ENCODE measurements at regions not wholly inside any gene's neighbourhood (a gene's known extent, or its start where the extent isn't known, plus 50 kb on each side); places are given as distances from the start of the nearest gene placed in this dataset.

DNA sequence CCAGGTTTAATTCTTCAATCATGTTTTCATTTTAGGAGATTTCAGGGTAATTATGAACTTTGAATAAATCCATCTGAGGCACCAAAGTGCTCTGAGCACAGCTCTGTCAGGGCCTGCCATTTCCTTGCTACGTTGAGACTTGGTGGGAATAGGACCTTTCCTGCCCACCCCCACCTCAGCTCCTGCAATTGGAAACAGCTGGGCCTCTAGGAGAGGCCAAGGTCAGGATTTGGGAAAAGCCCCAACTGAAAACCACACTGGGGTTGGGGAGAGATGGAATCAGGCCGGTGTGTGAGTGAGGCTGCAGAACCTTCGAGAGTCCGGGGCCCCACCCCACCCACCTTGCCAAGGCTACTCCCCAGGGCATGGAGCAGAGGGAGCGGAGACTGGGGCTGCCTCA is 212.7 kb upstream of the BCOR start:
- DNase-seq = peak; percentile 11

DNA sequence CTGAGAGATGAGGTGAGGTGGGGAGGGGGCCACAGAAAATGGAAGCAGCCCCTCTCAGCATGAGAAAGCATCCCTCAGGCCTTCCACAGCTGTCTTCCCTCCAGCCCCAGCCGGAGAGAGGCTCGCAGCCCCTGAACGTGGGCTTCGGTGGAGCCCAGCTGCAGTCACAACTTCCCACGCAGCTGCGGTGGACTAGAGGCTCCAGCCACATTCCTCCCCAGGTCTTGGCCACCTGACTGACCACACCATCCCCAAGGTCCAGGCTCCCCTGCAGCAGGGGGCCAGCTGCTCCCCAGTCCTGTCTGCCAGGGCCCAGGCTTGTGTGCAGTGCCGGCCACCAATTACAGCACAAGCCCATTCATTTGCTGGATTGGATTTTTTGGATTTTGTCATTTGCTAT is 212.3 kb upstream of the BCOR start:
- DNase-seq = peak; percentile 69

DNA sequence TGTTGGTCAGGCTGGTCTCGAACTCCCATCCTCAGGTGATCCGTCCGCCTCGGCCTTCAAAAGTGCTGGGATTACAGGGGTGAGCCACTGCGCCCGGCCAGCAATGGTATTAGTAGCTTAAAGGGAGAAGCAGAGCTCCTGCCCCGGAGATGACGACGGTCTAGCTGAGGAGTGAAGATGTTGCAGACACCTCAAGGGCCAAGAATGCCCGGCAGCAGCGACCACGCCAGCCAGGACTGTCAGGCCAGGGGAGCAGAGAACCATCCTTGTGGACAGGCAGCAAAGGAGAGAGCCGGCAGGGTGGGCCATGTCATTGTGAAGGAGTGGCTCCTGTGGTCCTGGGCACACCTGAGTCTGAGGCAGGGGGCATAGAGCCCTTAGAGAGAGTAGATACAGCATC is 210.1 kb upstream of the BCOR start:
- DNase-seq = no peak

DNA sequence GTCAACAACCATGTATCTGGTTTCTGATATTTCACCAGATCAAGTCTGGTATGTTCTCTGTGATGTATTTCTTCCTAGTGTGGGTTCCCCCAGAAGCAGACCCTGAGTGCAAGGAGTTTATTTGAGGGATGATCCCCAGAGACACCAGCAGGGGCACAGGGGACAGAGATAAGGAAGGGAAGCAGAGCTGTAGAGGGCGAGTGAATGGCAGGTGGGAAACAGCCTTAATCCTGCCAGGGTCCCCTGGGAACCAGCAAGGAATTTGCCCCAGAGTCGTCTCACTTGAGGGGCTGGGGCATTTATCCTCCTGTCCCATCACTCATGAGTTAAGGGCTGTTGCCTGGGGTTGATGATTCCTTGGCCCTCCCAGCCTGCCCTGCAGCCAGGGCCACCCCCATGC is 206.4 kb upstream of the BCOR start:
- DNase-seq = no peak

DNA sequence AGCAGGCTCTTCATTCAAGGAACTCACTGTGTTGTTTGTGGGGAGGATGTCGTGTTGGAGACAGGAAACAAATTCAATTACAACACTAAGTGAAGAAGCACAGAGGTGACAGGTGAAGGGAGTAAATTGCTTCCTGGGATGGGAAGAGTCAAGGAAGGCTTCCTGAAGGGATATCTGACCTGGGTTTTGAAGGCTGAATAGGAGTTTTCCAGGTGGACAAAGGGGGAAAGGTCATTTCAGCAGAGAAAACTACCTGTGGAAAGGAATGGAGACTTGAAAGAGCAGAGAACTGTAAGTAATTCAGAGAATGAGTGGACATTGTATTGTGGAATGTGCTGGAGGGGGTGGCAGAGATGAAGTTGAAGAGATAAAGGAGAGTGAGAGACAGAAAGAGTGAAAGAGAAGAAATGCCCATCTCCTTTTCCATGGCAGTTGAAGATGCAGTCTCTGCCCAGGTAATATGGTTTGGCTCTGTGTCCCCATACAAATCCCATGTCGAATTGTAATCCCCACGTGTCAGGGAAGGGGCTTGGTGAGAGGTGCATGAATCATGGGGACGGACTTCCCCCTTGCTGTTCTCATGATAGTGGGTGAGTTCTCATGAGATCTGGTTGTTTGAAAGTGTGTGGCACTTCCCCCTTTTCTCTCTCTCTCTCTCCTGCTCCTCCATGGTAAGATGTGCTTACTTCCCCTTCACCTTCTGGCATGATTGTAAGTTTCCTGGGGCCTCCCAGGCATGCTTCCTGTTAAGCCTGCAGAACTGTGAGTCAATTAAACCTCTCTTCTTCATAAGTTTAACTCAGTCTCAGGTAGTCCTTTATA is 205.7 kb upstream of the BCOR start:
- DNase-seq = no peak

DNA sequence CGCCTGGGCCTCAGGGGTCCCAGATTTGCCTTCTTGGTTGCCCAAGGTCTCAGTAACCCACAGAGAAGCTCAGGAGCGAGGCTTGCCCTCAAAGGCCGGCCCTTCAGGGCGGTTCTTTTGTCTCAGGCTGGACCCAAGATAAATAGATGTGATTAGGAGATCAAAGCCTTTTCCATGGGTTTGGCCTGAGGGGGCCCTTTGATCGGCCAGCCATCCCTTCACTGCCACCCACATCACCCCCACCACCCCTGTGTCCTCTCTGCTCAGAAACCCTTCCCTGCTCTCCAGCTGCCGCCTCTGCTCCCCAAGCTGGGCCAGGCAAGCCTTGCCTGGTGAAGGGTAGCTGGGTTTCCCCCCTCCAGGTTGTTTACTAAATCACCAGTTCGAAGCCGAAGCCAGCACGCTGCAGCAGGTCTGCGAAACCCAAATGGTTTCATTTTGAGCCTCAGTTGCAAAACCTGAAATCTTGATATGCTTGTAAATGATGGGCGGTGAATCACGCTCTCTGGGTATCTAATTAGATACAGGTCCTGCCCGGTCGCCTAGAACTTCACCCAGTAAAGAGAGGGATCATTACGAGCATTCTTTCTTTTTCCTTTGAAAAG is 202.6 kb upstream of the BCOR start:
- DNase-seq = no peak

DNA sequence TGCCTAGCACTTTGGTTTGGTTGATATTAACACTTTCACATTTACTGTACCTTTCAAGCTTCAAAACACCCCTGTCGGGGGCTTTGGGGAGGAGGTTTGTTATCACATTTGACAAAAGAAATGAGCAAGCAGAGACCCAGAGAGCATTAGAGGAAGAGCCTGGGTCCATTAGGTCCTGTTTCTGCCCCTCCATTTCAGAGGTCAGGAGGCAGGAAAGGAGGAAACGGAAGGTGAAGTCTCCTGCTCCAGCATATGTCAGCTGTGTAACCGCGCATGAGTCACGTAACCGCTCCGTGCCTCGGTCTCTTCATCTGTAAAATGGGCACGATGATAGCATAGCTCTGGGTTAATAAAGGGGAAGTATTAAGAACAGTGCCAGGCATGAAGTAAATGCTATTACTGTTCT is 201.9 kb upstream of the BCOR start:
- no peak for DNase-seq

DNA sequence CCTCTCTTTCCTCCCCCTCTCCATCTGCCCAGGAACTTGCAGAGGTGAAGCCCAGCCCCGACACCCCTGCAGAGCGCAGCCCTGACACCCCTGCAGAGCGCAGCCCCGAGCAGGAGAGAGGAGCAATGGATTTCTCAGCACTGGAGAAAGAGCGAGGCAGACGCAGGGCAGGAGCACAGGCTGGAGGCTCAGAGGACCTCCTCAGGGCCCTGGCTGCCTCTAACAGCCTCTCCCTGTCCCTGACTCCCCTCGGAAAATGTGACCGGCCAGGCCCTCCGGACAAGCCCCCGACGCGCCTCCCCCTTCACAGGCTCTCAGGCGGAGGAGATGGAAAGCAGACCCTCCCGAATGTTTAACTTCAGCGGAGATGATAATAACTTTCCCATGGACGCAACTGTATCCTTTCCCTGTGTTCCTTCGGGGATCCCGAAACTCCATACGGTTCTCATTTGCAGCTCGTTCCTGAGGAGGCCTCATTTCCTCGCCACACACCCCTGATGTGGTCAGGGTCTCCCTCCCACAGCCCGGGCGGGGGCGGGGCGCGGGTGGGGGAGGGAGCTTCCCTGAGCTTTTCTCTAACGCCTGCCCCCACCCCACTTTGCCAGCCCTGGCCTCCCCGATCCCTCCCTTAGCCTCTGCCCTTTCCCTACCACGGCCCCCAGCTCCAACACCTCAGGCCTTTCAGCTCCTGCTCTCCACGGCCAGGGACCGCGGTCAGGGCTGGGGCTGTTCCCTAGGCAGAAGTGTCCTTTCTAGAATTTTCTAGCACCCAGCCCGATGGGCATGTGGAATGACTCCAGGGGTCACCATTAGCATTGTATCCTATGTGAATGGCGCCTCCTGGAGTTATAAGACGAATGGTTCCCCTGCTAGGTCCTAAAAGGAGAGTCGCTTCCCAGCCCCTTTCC is 201.1 kb upstream of the BCOR start:
- peak; percentile 30 for DNase-seq

DNA sequence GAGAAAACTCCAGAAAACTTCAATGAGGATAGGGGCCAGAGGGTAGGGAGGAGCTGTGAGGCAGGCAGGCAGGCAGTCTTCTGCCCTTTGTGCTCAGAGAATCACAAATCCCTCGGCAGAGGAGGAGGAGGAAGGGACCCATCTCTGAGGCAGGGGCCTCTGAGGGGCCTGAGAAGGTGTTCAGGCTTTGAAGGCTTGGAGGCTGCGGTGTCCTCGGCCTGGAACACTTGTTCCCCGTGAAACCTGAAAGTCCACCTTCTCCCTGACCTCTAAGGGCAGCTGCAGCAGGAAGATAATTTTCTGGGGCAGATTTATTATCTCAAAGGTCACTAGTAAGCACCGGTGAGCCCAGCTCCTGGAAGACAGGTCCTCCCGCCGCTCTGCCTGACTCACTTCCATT is 200.3 kb upstream of the BCOR start:
- DNase-seq = no peak

DNA sequence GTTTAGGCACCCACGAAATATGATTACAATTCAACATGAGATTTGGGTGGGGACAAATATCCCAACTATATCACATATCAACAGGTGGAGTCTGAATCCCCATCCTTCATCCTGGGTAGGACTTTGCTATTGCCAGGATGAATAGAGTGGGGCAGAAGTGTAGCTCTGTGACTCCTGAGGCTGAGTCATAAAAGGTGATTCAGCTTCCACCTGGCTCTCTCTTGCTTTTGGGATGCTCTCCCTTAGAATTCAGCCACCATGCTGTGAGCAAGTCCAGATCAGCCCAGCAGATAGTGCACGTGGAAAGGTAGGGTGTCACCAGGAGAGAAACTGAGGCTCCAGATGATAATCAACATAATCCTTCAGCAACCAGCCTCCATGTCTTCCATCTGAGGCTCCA is 193.8 kb upstream of the BCOR start:
- no peak for DNase-seq

DNA sequence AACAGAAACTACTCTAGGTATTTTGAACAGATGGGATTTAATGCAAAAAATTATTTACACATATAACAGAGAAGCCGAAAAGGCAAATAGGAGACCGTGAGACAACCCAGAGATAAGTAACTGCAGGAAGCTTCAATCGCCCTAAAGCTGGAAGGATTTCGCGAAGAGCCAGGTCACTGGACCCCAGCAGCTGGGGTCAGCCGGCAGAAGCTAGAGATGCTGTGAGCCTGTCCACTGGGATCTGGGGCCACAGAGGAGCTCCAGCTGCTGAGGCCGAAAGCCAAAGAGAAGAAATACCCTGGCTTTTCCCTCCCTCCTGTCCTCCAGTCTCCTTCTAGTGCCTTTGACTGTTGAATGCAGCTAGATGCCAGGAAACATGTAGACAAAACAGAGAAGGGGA is 192.8 kb upstream of the BCOR start:
- no peak for DNase-seq

DNA sequence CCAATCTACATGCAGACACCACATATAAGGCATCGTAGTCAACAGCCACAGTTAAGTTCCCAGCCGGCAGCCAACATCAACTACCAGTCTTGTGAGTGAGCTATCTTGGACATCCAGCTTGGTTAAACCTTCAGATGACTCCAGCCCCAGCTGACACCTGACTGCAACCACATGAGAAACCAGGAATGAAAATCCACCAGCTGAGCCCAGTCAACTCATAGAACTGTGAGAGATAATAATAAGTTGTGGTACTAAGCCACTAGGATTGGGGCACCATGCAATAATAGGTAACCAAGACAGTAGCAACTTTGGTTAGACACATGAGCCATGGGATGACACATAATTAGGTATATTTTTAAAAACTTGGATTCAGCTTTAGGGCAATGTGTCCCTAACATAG is 188.1 kb upstream of the BCOR start:
- DNase-seq = no peak

DNA sequence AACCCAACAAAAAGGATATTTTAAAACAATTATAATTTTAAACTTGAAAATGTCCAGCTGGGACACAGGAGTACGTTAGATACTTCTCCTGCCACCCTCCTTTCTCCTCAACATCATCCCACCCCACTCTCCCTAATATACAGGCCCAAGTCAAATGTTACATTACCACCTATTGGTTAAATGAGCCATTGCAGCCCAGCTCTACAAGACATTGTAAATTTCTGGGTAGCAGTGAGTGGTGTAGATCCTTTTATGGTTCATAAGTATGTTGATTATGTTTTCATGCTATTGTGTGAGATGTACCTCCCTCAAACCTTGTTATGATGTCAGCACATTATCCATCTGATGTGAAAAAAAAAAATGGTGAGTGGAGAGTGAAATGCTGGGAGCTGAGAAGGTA is 187.1 kb upstream of the BCOR start:
- no peak for DNase-seq

DNA sequence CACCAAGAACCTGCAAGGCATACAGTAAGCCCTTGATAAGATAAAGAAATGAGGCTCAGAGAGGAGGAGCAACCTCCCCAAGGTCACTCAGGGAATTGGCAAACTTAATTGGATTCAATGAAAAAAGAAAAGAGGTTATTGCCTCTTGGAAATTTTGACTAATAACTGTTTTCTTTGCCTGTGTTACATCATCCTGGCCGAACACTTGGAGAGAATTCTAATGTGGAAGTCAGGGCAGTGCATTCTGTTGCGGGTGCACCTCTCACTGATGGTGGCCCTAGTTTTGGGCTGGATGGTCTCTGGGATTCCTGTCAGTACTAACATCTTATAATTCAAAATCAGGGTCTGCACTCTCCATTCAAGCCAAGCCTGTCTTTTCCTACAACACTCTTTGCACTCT is 186.2 kb upstream of the BCOR start:
- no peak for DNase-seq

DNA sequence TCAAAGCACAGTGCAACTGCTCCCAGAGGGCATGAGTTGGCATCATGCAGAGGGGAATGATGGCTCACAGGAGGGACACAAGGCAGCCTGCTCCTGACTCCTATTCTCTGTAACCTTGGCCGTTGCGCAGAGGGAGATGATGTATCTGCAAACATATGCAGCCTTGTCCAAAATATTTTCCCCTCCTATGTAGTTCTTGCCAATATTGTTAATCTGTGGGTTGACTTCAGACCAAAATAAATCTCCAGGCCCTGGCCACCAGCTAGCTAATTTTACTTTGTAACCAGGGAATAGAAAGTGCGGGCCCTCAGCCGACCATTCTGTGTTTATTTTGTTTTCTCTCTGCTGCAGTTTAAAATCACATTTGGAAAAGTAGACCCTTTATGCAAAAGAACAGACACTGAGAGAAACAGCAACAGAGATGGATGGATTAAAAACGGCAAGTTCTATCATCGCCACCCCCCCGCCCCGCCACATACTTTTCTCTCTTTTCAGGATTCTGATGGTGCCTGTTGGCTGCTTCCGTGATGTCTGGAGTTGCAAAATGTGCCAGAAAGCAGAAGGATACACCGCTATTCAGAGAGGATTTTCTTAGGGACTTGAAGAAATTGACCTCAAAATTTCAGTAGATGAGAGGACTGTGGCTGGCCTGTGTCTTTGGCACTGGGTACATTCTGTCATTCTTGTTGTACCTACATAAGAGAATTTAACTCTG is 185.3 kb upstream of the BCOR start:
- no peak for DNase-seq

DNA sequence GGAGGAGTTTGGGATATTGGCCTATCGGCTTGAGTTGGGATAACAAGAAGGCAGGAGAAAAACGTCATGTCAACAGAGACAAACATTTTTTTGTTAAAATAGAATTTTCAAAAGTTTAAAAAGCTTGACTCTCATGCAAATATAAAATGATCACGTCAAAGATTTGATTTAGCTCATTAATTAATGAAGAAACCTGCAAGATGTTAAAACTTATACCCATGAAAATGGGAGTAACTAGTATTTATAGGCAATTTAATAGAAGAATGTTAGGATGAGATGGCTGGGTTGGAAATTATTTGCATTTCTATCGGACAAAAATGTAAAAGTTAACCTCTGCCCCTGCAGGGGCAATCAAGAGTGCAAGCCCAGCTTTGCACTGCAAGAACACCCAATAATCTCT is 184.6 kb upstream of the BCOR start:
- DNase-seq = no peak

DNA sequence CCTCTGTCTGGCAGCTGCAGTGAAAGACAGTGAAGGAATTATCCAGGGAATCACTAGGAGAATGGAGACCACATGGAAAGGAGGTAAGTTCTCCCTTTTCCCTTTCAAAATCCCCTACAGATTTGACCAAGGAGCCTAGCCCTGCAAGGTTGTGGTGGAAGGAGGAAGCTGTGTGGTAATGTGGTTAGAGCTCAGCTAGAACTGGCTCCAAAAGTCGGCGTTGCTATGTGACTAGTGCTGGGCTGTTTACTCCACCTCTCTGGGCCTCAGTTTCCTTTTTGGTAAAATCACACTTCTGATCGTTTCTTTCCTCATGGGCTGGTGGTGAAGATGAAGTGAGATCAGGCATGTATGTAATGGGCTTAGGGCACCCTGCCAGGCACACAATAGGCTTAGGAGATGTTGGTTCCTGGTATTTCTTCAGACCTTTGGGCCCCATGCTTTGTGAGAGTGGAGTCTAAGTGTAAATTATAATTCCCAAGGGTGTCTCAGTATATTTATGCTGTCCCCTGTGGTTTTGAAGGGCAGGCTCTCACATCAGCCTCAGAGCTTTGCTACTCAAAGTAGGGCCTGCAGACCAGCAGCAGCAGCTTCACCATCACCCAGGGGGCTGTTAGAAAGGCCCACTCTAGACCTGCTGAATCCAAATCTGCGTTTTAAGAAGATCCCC is 183.7 kb upstream of the BCOR start:
- no peak for DNase-seq

DNA sequence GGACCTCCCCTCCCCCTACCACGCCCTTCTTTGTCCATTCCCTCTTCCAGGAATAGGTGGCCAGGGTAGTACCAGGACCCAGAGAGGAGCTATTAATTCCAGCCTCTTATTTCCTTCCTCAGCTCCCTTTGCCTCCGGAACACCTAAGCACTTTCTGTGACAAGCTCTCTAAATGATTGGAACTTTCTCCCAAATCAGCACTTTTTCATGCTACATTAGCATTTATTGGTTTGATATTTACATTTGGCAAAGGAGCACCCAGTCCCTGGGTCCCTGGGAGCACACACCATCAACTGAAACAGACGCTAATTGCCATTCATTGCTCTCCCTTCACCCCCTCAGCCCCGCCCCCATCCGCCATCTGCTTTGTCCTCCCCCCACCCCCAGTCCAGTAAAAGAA is 182.0 kb upstream of the BCOR start:
- no peak for DNase-seq

DNA sequence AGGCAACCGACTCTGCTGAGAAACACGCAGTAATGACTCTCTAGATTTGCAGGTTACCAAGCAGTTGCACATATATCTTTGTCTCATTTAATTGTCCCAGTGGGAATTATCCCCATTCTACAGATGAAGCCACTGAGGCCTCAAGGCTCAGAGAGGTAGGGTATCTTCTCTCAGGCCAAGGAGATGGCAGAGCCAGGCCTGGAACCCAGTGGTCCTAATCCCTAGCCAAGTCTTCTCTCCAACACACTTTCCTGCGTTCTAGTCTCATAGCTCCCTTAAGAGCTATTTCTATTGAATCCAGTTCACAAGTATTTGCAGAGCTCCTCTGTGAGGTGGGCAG is 181.3 kb upstream of the BCOR start:
- no peak for DNase-seq

DNA sequence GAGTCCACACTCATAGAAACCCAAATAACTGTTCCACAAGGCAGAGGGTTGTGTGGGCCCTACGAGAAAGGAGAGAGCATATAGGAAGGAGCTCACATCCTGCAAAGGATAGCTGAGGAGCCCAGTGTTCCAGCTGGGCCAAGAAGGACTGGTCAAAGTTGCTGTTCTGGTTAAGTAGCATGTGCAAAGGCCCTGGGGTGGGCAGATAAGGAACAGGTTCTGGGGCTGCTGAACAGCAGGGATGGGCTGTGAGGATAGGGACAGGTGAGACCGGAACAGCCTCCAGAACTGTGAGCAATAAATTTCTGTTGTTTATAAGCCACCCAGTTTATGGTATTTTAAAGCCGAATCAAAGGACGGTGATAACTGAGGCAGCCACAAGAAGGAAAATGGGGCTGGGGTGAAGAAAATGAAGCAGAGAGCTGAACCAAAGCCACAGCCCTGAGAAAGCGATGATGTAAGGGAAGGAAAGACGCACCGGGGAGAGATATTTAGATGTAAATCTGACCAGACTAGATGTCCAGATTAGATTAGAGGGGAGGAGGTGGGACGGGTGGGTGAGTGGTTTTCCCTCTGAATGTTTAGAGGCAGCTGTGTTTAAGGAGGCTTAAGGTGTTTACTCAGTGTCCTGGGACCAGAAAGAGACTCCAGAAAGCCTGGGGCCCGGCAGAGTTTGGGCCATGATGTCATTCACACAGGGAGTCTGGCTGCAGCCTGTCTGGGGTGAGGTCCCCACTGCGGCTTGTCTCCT is 180.8 kb upstream of the BCOR start:
- no peak for DNase-seq

DNA sequence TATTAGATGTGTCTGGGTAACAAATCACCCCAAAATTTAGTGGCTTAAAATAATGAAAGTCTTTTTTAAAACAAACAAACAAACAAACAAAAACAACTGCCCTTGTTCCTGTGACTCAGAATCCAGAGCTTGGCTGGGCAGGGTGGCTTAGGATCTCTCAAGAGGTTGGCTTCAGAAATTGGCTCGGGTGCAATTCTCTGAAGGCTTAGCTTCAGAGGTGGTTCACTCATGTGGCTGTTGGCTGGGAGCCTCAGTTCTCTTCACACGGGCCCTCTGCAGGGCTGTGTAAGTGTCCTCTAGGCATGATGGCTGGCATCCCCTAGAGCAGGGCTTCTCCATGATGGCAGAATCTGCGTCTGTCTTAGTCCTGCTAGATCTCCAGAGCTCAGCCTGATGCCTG is 179.9 kb upstream of the BCOR start:
- no peak for DNase-seq
